ENCODE measurements at regions not wholly inside any gene's neighbourhood (a gene's known extent, or its start where the extent isn't known, plus 50 kb on each side); places are given as distances from the start of the nearest gene placed in this dataset.
A peak's percentile ranks its signal among the peaks of the same experiment; 100 is the strongest.

- DNase-seq: no peak
These were observed 86.9 kb upstream of the SIMC1 start for GRCh38 chr5:176151281-176151680.

GRCh38 chr5:176152191-176152929 lies 85.9 kb upstream of the SIMC1 start:
- no peak for DNase-seq

- no peak for DNase-seq
These were observed 85.3 kb upstream of the SIMC1 start for GRCh38 chr5:176152930-176153311.

- DNase-seq: no peak
These were observed 84.5 kb upstream of the SIMC1 start for GRCh38 chr5:176153741-176154140.

GRCh38 chr5:176154821-176155220 lies 83.4 kb upstream of the SIMC1 start:
- DNase-seq: no peak

- DNase-seq: no peak
These were observed 82.3 kb upstream of the SIMC1 start for GRCh38 chr5:176155922-176156359.

GRCh38 chr5:176157656-176158055 lies 80.6 kb upstream of the SIMC1 start:
- DNase-seq: no peak

- peak in 1 of 2 experiments; percentile 13 for DNase-seq
These were observed 76.8 kb upstream of the SIMC1 start for GRCh38 chr5:176161431-176161830.

GRCh38 chr5:176162198-176162597 lies 76.0 kb upstream of the SIMC1 start:
- DNase-seq: peak; percentile 61 to 84

GRCh38 chr5:176162888-176163287 lies 75.3 kb upstream of the SIMC1 start:
- no peak for DNase-seq

GRCh38 chr5:176166427-176166826 lies 71.8 kb upstream of the SIMC1 start:
- DNase-seq: no peak

GRCh38 chr5:176167800-176168199 lies 70.4 kb upstream of the SIMC1 start:
- DNase-seq: no peak

GRCh38 chr5:176169393-176170063 lies 68.7 kb upstream of the SIMC1 start:
- DNase-seq: no peak

- no peak for DNase-seq
These were observed 68.1 kb upstream of the SIMC1 start for GRCh38 chr5:176170084-176170483.

- no peak for DNase-seq
These were observed 67.0 kb upstream of the SIMC1 start for GRCh38 chr5:176171171-176171760.

GRCh38 chr5:176172246-176172645 lies 66.0 kb upstream of the SIMC1 start:
- DNase-seq: no peak

- DNase-seq: no peak
These were observed 64.6 kb upstream of the SIMC1 start for GRCh38 chr5:176173647-176174046.

GRCh38 chr5:176174345-176175025 lies 63.7 kb upstream of the SIMC1 start:
- DNase-seq: no peak

GRCh38 chr5:176175101-176175852 lies 62.9 kb upstream of the SIMC1 start:
- no peak for DNase-seq

GRCh38 chr5:176176231-176176630 lies 62.0 kb upstream of the SIMC1 start:
- DNase-seq: no peak

GRCh38 chr5:176178789-176179188 lies 59.4 kb upstream of the SIMC1 start:
- no peak for DNase-seq

GRCh38 chr5:176180339-176180738 lies 57.9 kb upstream of the SIMC1 start:
- DNase-seq: no peak

- DNase-seq: no peak
These were observed 57.4 kb upstream of the SIMC1 start for GRCh38 chr5:176180781-176181180.
